ENCODE measurements at regions not wholly inside any gene's neighbourhood (a gene's known extent, or its start where the extent isn't known, plus 50 kb on each side); places are given as distances from the start of the nearest gene placed in this dataset.

- DNase-seq (ENCODE audit: low spot score) = peak; percentile 81
These were observed 84.3 kb downstream of the MCFD2 start for GRCh38 chr2:46831051-46831868.

- DNase-seq (ENCODE audit: low spot score) = no peak
These were observed 86.2 kb downstream of the MCFD2 start for GRCh38 chr2:46829231-46829995.

- no peak for DNase-seq (ENCODE audit: low spot score)
These were observed 86.9 kb downstream of the MCFD2 start for GRCh38 chr2:46828491-46829230.

GRCh38 chr2:46828135-46828438 lies 87.5 kb downstream of the MCFD2 start:
- DNase-seq (ENCODE audit: low spot score) = no peak

GRCh38 chr2:46827274-46828134 lies 88.1 kb downstream of the MCFD2 start:
- peak; percentile 61 for DNase-seq (ENCODE audit: low spot score)

- no peak for DNase-seq (ENCODE audit: low spot score)
These were observed 88.9 kb downstream of the MCFD2 start for GRCh38 chr2:46826569-46827245.

- peak; percentile 89 for DNase-seq (ENCODE audit: low spot score)
These were observed 89.6 kb downstream of the MCFD2 start for GRCh38 chr2:46825939-46826568.

GRCh38 chr2:46825231-46825938 lies 90.2 kb downstream of the MCFD2 start:
- no peak for DNase-seq (ENCODE audit: low spot score)

GRCh38 chr2:46824611-46825010 lies 91.0 kb downstream of the MCFD2 start:
- no peak for DNase-seq (ENCODE audit: low spot score)

- DNase-seq (ENCODE audit: low spot score) = no peak
These were observed 94.0 kb downstream of the MCFD2 start for GRCh38 chr2:46821600-46821999.

GRCh38 chr2:46818819-46819218 lies 96.8 kb downstream of the MCFD2 start:
- DNase-seq (ENCODE audit: low spot score) = no peak

- no peak for DNase-seq (ENCODE audit: low spot score)
These were observed 97.4 kb downstream of the MCFD2 start for GRCh38 chr2:46818141-46818621.

GRCh38 chr2:46816846-46817726 lies 98.5 kb downstream of the MCFD2 start:
- no peak for DNase-seq (ENCODE audit: low spot score)

GRCh38 chr2:46816151-46816845 lies 99.3 kb downstream of the MCFD2 start:
- no peak for DNase-seq (ENCODE audit: low spot score)

- no peak for DNase-seq (ENCODE audit: low spot score)
These were observed 100.3 kb downstream of the MCFD2 start for GRCh38 chr2:46815121-46815802.

- DNase-seq (ENCODE audit: low spot score) = peak; percentile 33
These were observed 101.2 kb downstream of the MCFD2 start for GRCh38 chr2:46814160-46814961.

GRCh38 chr2:46813680-46814079 lies 101.9 kb downstream of the MCFD2 start:
- DNase-seq (ENCODE audit: low spot score) = no peak
